IMR-90 (cell line): ENCODE measurements at regions not wholly inside any gene's neighbourhood (a gene's known extent, or its start where the extent isn't known, plus 50 kb on each side); places are given as distances from the start of the nearest gene placed in this dataset.

Experiments
- ATAC-seq: fragments of 200-7000 bp; cut with Tn5 transposase; 2 replicates; pipeline ENCODE4 v1.9.1; 2020; ENCODE audit warnings: low read depth, mild to moderate bottlenecking, moderate library complexity
- BruUV-seq: library from RNA; stranded (reverse); fragments of 400-500 nt; replicated peaks from 2 replicates; lab custom pipeline; 2021; lab: Mats Ljungman, UMichigan
- CTCF ChIA-PET: fragments of 300-600 bp; formaldehyde crosslinking; extraction: SDS; loops from one replicate; lab custom pipeline; 2021; ENCODE audit warnings: antibody characterized with exemption; lab: Yijun Ruan, JAX
- POLR2A ChIA-PET: fragments of 300-600 bp; sonication (Branson Sonifier 250); formaldehyde crosslinking; loops from one replicate; lab custom pipeline; 2022; ENCODE audit warnings: antibody characterized with exemption; ENCODE audit not compliant: unreplicated experiment; lab: Charles Lee
- DNase-seq: peaks from one replicate; pipeline ENCODE4 v3.0.0; 2013
- H2AFZ ChIP-seq: replicated peaks from 2 replicates; pipeline ENCODE3; 2013; ENCODE audit warnings: low read length, mild to moderate bottlenecking; ENCODE audit not compliant: poor library complexity
- H2AK5ac ChIP-seq: 2 replicates; pipeline ENCODE4 v1.6.1; 2013; ENCODE audit warnings: low read depth, low read length, inconsistent platforms
- H2AK9ac ChIP-seq: replicated peaks from 2 replicates; pipeline ENCODE3; 2013; ENCODE audit warnings: mild to moderate bottlenecking, low read depth, low read length, moderate library complexity; ENCODE audit not compliant: poor library complexity
- H2BK120ac ChIP-seq: 2 replicates; pipeline ENCODE4 v1.6.1; 2013; ENCODE audit warnings: low read depth, low read length, inconsistent platforms
- H2BK15ac ChIP-seq: 3 replicates; pipeline ENCODE4 v1.6.1; 2013; ENCODE audit warnings: low read depth, low read length, inconsistent platforms
- H2BK20ac ChIP-seq: 2 replicates; pipeline ENCODE4 v1.6.1; 2013; ENCODE audit warnings: low read depth, mild to moderate bottlenecking, inconsistent platforms, low read length, moderate library complexity
- H2BK5ac ChIP-seq: 2 replicates; pipeline ENCODE4 v1.6.1; 2013; ENCODE audit warnings: mild to moderate bottlenecking, low read depth, low read length, inconsistent platforms; ENCODE audit not compliant: poor library complexity, severe bottlenecking
- H3K14ac ChIP-seq: replicated peaks from 2 replicates; pipeline ENCODE4 v1.6.1; 2013; ENCODE audit warnings: low read depth, low read length, inconsistent platforms
- H3K18ac ChIP-seq: 2 replicates; pipeline ENCODE4 v1.6.1; 2013; ENCODE audit warnings: low read depth, low read length, control low read depth
- H3K23ac ChIP-seq: 2 replicates; pipeline ENCODE4 v1.6.1; 2013; ENCODE audit warnings: low read depth, low read length, inconsistent platforms
- H3K27ac ChIP-seq: 2 replicates; pipeline ENCODE4 v1.5.1; 2013; ENCODE audit warnings: mild to moderate bottlenecking, control low read depth, low read length; ENCODE audit not compliant: insufficient read depth
- H3K27me3 ChIP-seq: 2 replicates; pipeline ENCODE4 v1.6.1; 2013; ENCODE audit warnings: low read length; ENCODE audit not compliant: control insufficient read depth, insufficient read depth
- H3K36me3 ChIP-seq: 2 replicates; pipeline ENCODE4 v1.6.1; 2013; ENCODE audit warnings: low read length, mixed read lengths; ENCODE audit not compliant: control insufficient read depth, insufficient read depth
- H3K4ac ChIP-seq: 2 replicates; pipeline ENCODE4 v1.6.1; 2013; ENCODE audit warnings: low read depth, low read length, inconsistent platforms
- H3K4me1 ChIP-seq: 2 replicates; pipeline ENCODE4 v1.6.1; 2013; ENCODE audit warnings: low read length, mixed read lengths; ENCODE audit not compliant: control insufficient read depth, insufficient read depth
- H3K4me2 ChIP-seq: 2 replicates; pipeline ENCODE4 v1.6.1; 2013; ENCODE audit warnings: low read depth, mild to moderate bottlenecking, control low read depth, low read length, moderate library complexity
- H3K4me3 ChIP-seq: 2 replicates; pipeline ENCODE4 v1.5.1; 2013; ENCODE audit warnings: low read depth, mild to moderate bottlenecking, control low read depth, low read length, moderate library complexity; ENCODE audit not compliant: insufficient read depth
- H3K56ac ChIP-seq: 2 replicates; pipeline ENCODE4 v1.6.1; 2013; ENCODE audit warnings: low read length, inconsistent platforms; ENCODE audit not compliant: insufficient read depth; ENCODE audit errors: extremely low read depth
- H3K79me1 ChIP-seq, 2 experiments: 2 replicates each; pipeline ENCODE4 v1.6.1; 2013; ENCODE audit warnings: low read length in 2 of 2, inconsistent platforms in 1 of 2, low read depth in 1 of 2
- H3K9ac ChIP-seq: 2 replicates; pipeline ENCODE4 v1.6.1; 2013; ENCODE audit warnings: low read depth, low read length, control low read depth
- H3K9me1 ChIP-seq: 2 replicates; pipeline ENCODE4 v1.6.1; 2013; ENCODE audit warnings: low read length, inconsistent platforms; ENCODE audit not compliant: insufficient read depth
- H3K9me3 ChIP-seq: 2 replicates; pipeline ENCODE4 v1.6.1; 2013; ENCODE audit warnings: low read length; ENCODE audit not compliant: control insufficient read depth, insufficient read depth
- H4K20me1 ChIP-seq: 2 replicates; pipeline ENCODE4 v1.6.1; 2013; ENCODE audit warnings: low read length, inconsistent platforms; ENCODE audit not compliant: insufficient read depth
- H4K5ac ChIP-seq: 2 replicates; pipeline ENCODE4 v1.6.1; 2013; ENCODE audit warnings: mild to moderate bottlenecking, low read depth, low read length, control low read depth
- H4K8ac ChIP-seq, 2 experiments: 2 replicates each; pipeline ENCODE4 v1.6.1; 2013; ENCODE audit warnings: low read depth in 2 of 2, low read length in 2 of 2, control low read depth in 1 of 2, inconsistent platforms in 1 of 2
- H4K91ac ChIP-seq: 2 replicates; pipeline ENCODE4 v1.6.1; 2013; ENCODE audit warnings: low read depth, low read length, inconsistent platforms; ENCODE audit not compliant: insufficient read depth
- BHLHE40 ChIP-seq: fragments of 150-350 bp; IDR thresholded peaks from 2 replicates; pipeline ENCODE4 v1.6.1; 2016; ENCODE audit warnings: mild to moderate bottlenecking, low read depth, low read length
- CEBPB ChIP-seq: IDR thresholded peaks from 2 replicates; pipeline ENCODE4 v1.6.1; 2012; ENCODE audit warnings: low read depth, low read length, improper control_type of control experiment
- CHD1 ChIP-seq: IDR thresholded peaks from 2 replicates; pipeline ENCODE4 v1.6.1; 2012; ENCODE audit warnings: low read depth, low read length, improper control_type of control experiment
- FOS ChIP-seq: fragments of 150-350 bp; IDR thresholded peaks from 2 replicates; pipeline ENCODE4 v1.6.1; 2016; ENCODE audit warnings: low read depth, low read length
- MAFK ChIP-seq: IDR thresholded peaks from 2 replicates; pipeline ENCODE4 v1.6.1; 2012; ENCODE audit warnings: low read depth, low read length, improper control_type of control experiment
- MAZ ChIP-seq: IDR thresholded peaks from 2 replicates; pipeline ENCODE4 v1.6.1; 2012; ENCODE audit warnings: low read depth, mild to moderate bottlenecking, low read length, improper control_type of control experiment, moderate library complexity, borderline replicate concordance
- MXI1 ChIP-seq: IDR thresholded peaks from 2 replicates; pipeline ENCODE4 v1.6.1; 2012; ENCODE audit warnings: low read depth, mild to moderate bottlenecking, low read length, moderate library complexity, borderline replicate concordance
- NFE2L2 ChIP-seq: fragments of 150-350 bp; IDR thresholded peaks from 2 replicates; pipeline ENCODE4 v1.6.1; 2016; ENCODE audit warnings: low read depth, mild to moderate bottlenecking, low read length
- POLR2A ChIP-seq: IDR thresholded peaks from 2 replicates; pipeline ENCODE4 v1.6.1; 2012; ENCODE audit warnings: mild to moderate bottlenecking, low read depth, low read length
- RAD21 ChIP-seq: IDR thresholded peaks from 2 replicates; pipeline ENCODE4 v1.6.1; 2012; ENCODE audit warnings: low read length, improper control_type of control experiment
- RCOR1 ChIP-seq: IDR thresholded peaks from 2 replicates; pipeline ENCODE4 v1.6.1; 2012; ENCODE audit warnings: mild to moderate bottlenecking, low read length, improper control_type of control experiment; ENCODE audit not compliant: insufficient replicate concordance
- RFX5 ChIP-seq: IDR thresholded peaks from 2 replicates; pipeline ENCODE4 v1.8.0; 2012; ENCODE audit warnings: low read depth, mild to moderate bottlenecking, low read length, moderate library complexity
- SMC3 ChIP-seq: fragments of 150-350 bp; IDR thresholded peaks from 2 replicates; pipeline ENCODE4 v1.6.1; 2016; ENCODE audit warnings: low read depth, mild to moderate bottlenecking, antibody characterized with exemption, low read length, moderate library complexity
- WGBS, 2 experiments: methylation state at CpG; one replicate each; pipeline versions ENCODE4 v1.1.5 to v1.1.7; 2013; ENCODE audit warnings: missing lambda C conversion rate in 2 of 2; ENCODE audit not compliant: insufficient read length in 1 of 2; ENCODE audit errors: extremely low coverage in 2 of 2; 5-methylcytosine and 5-hydroxymethylcytosine counted together
- dilution Hi-C: fragments of 300-500 bp; cut with HindIII; formaldehyde crosslinking; loops from one replicate; pipeline ENCODE4 v1.14.3; 2018; ENCODE audit warnings: low sequenced_read_pairs; ENCODE audit not compliant: unreplicated experiment
- in situ Hi-C: fragments of 300-500 bp; cut with MboI; formaldehyde crosslinking; loops from 3 replicates; pipeline ENCODE4 v1.14.3; 2019; ENCODE audit warnings: low sequenced_read_pairs, inconsistent platforms, mixed read lengths
- intact Hi-C: fragments of 100-400 bp; cut with micrococcal nuclease; formaldehyde crosslinking; loops from 2 replicates; pipeline ENCODE4 v1.10.0; 2022
- TF ChIP-seq, protein P1 (sequence below): fragments of 150-350 bp; IDR thresholded peaks from 2 replicates; pipeline ENCODE4 v1.6.1; 2016; ENCODE audit warnings: low read depth, mild to moderate bottlenecking, low read length, moderate library complexity, borderline replicate concordance
- TF ChIP-seq, protein P2 (sequence below): conservative IDR thresholded peaks from 2 replicates; pipeline ENCODE4 v1.5.1; 2012; ENCODE audit warnings: mild to moderate bottlenecking, low read depth, low read length, improper control_type of control experiment
- TF ChIP-seq, protein P3 (sequence below): fragments of 150-350 bp; IDR thresholded peaks from 2 replicates; pipeline ENCODE4 v1.6.1; 2017; ENCODE audit warnings: mild to moderate bottlenecking, antibody characterized with exemption, low read length, low read depth

DNA sequence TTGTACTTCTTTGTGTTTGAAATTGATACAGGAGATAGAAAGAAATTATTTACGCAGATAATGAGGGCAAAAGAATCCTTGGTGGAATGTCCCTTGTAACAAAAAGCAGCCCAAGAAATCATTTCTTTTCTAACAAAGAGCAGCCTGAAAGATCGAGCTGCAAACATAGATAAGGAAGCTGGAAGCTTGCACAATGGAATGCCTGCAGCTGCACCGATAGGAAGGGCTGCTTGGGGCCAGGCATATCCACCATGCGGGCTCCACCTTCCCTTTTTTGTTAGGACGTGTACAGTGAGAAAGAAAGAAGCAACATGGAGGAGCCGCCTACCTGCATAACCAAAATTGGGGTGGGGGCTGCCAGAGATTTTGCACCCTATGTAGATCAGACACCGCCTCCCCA, 568.7 kb downstream of the METTL4 start:
- TF ChIP-seq, protein P1, sequence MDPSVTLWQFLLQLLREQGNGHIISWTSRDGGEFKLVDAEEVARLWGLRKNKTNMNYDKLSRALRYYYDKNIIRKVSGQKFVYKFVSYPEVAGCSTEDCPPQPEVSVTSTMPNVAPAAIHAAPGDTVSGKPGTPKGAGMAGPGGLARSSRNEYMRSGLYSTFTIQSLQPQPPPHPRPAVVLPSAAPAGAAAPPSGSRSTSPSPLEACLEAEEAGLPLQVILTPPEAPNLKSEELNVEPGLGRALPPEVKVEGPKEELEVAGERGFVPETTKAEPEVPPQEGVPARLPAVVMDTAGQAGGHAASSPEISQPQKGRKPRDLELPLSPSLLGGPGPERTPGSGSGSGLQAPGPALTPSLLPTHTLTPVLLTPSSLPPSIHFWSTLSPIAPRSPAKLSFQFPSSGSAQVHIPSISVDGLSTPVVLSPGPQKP: no peak
- TF ChIP-seq NFE2L2: no peak
- TF ChIP-seq RAD21: no peak
- no peak for TF ChIP-seq RCOR1
- TF ChIP-seq CHD1: no peak
- no peak for TF ChIP-seq SMC3
- TF ChIP-seq MAFK: no peak
- TF ChIP-seq FOS: no peak
- TF ChIP-seq MAZ: no peak
- TF ChIP-seq, protein P2, sequence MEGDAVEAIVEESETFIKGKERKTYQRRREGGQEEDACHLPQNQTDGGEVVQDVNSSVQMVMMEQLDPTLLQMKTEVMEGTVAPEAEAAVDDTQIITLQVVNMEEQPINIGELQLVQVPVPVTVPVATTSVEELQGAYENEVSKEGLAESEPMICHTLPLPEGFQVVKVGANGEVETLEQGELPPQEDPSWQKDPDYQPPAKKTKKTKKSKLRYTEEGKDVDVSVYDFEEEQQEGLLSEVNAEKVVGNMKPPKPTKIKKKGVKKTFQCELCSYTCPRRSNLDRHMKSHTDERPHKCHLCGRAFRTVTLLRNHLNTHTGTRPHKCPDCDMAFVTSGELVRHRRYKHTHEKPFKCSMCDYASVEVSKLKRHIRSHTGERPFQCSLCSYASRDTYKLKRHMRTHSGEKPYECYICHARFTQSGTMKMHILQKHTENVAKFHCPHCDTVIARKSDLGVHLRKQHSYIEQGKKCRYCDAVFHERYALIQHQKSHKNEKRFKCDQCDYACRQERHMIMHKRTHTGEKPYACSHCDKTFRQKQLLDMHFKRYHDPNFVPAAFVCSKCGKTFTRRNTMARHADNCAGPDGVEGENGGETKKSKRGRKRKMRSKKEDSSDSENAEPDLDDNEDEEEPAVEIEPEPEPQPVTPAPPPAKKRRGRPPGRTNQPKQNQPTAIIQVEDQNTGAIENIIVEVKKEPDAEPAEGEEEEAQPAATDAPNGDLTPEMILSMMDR: no peak
- TF ChIP-seq POLR2A: no peak
- TF ChIP-seq CEBPB: no peak
- TF ChIP-seq MXI1: no peak
- TF ChIP-seq, protein P3, sequence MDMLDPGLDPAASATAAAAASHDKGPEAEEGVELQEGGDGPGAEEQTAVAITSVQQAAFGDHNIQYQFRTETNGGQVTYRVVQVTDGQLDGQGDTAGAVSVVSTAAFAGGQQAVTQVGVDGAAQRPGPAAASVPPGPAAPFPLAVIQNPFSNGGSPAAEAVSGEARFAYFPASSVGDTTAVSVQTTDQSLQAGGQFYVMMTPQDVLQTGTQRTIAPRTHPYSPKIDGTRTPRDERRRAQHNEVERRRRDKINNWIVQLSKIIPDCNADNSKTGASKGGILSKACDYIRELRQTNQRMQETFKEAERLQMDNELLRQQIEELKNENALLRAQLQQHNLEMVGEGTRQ: no peak
- no peak for TF ChIP-seq RFX5
- TF ChIP-seq BHLHE40: no peak
- no peak overlapping the region for H4K5ac ChIP-seq
- in situ Hi-C loops: loop anchor here (25.0 kb wide), 1 partner anchor 715 kb away; no protein-coding TSS in a partner anchor
- no peak overlapping the region for H3K4ac ChIP-seq
- no peaks in the 10 kb centered on the region for H3K4me1 ChIP-seq
- no peak overlapping the region for H4K91ac ChIP-seq
- no peaks in the 10 kb centered on the region for H4K20me1 ChIP-seq
- BruUV-seq: no TSS peak
- no peak overlapping the region for H3K14ac ChIP-seq
- WGBS, 2 experiments: no CpG with 5 or more reads among the region's 7 CpGs
- H2BK15ac ChIP-seq: no peak overlapping the region
- H3K27me3 ChIP-seq: no peaks in the 10 kb centered on the region
- no peak overlapping the region for H2AK9ac ChIP-seq
- H3K4me2 ChIP-seq: no peak overlapping the region
- no peak overlapping the region for H2AK5ac ChIP-seq
- no peaks in the 10 kb centered on the region for H3K9me1 ChIP-seq
- no peak overlapping the region for H3K23ac ChIP-seq
- ChIA-PET CTCF (no interaction called here), POLR2A (no interaction called here)
- no peak overlapping the region for H3K27ac ChIP-seq
- no peak overlapping the region for H3K4me3 ChIP-seq
- no peak overlapping the region for H3K9ac ChIP-seq
- peaks cover 7% of the 10 kb centered on the region; the same call in 1 of the 2 replicates for H3K9me3 ChIP-seq
- DNase-seq (no peak), ATAC-seq (no peak)
- no peak overlapping the region for H4K8ac ChIP-seq
- H3K36me3 ChIP-seq: no peaks in the 10 kb centered on the region
- no peak overlapping the region for H2BK120ac ChIP-seq
- H3K18ac ChIP-seq: no peak overlapping the region
- dilution Hi-C loops: no loop called here
- no peak overlapping the region for H3K56ac ChIP-seq
- no peaks in the 10 kb centered on the region for H3K79me1 ChIP-seq
- H2AFZ ChIP-seq: no peak overlapping the region
- intact Hi-C loops: no loop called here
- no peak overlapping the region for H2BK20ac ChIP-seq
- no peak overlapping the region for H2BK5ac ChIP-seq
